Retina (tissue), 1 donor: ENCODE measurements at regions not wholly inside any gene's neighbourhood (a gene's known extent, or its start where the extent isn't known, plus 50 kb on each side); places are given as distances from the start of the nearest gene placed in this dataset.
"Not testable (repeated sequence)": the region's sequence is repeated elsewhere in the genome, so short reads cannot be mapped to it uniquely, and the experiment has no call there.

Experiments
- DNase-seq: peaks from one replicate; pipeline ENCODE4 v3.0.0-alpha.2; 2016

GRCh38 chr5:38148021-38148625 lies 110.2 kb upstream of the EGFLAM start:
- DNase-seq = no peak

GRCh38 chr5:38143384-38143783 lies 115.0 kb upstream of the EGFLAM start:
- no peak for DNase-seq

- DNase-seq = no peak
These were observed 116.7 kb upstream of the EGFLAM start for GRCh38 chr5:38141665-38142064.

GRCh38 chr5:38138574-38138973 lies 119.8 kb upstream of the EGFLAM start:
- DNase-seq = no peak

- no peak for DNase-seq
These were observed 122.8 kb upstream of the EGFLAM start for GRCh38 chr5:38135486-38136039.

- DNase-seq = no peak
These were observed 123.5 kb upstream of the EGFLAM start for GRCh38 chr5:38134810-38135209.

- not testable (repeated sequence) for DNase-seq
These were observed 124.1 kb upstream of the EGFLAM start for GRCh38 chr5:38134294-38134693.

GRCh38 chr5:38131686-38132085 lies 126.7 kb upstream of the EGFLAM start:
- DNase-seq = no peak

GRCh38 chr5:38124321-38124720 lies 134.0 kb upstream of the EGFLAM start:
- no peak for DNase-seq

- no peak for DNase-seq
These were observed 136.9 kb upstream of the EGFLAM start for GRCh38 chr5:38121420-38121819.

GRCh38 chr5:38119836-38120235 lies 138.5 kb upstream of the EGFLAM start:
- DNase-seq = no peak

- no peak for DNase-seq
These were observed 140.4 kb upstream of the EGFLAM start for GRCh38 chr5:38117784-38118479.

- no peak for DNase-seq
These were observed 143.0 kb upstream of the EGFLAM start for GRCh38 chr5:38115318-38115827.

- DNase-seq = no peak
These were observed 144.5 kb upstream of the EGFLAM start for GRCh38 chr5:38113880-38114279.

GRCh38 chr5:38113456-38113855 lies 144.9 kb upstream of the EGFLAM start:
- DNase-seq = no peak

- no peak for DNase-seq
These were observed 145.4 kb upstream of the EGFLAM start for GRCh38 chr5:38112938-38113337.

- DNase-seq = no peak
These were observed 148.2 kb upstream of the EGFLAM start for GRCh38 chr5:38110130-38110529.

GRCh38 chr5:38107096-38107495 lies 151.3 kb upstream of the EGFLAM start:
- no peak for DNase-seq

GRCh38 chr5:38105801-38106200 lies 152.6 kb upstream of the EGFLAM start:
- no peak for DNase-seq

- no peak for DNase-seq
These were observed 153.2 kb upstream of the EGFLAM start for GRCh38 chr5:38105231-38105570.

- no peak for DNase-seq
These were observed 153.7 kb upstream of the EGFLAM start for GRCh38 chr5:38104497-38105230.

GRCh38 chr5:38101897-38102296 lies 156.5 kb upstream of the EGFLAM start:
- DNase-seq = no peak
